PC-9 (cell line): ENCODE measurements at regions not wholly inside any gene's neighbourhood (a gene's known extent, or its start where the extent isn't known, plus 50 kb on each side); places are given as distances from the start of the nearest gene placed in this dataset.

ENCODE experiments used
- EZH2 ChIP-seq: fragments of 200-600 bp; sonication (generic); IDR thresholded peaks from 2 replicates; pipeline ENCODE4 v1.8.0; 2017; ENCODE audit warnings: antibody characterized with exemption, low read depth
- TF ChIP-seq, protein P1 (sequence below): fragments of 200-600 bp; sonication (generic); conservative IDR thresholded peaks from 2 replicates; pipeline ENCODE4 v1.6.1; 2017; ENCODE audit warnings: mixed run types, antibody characterized with exemption, mild to moderate bottlenecking, moderate library complexity

GRCh38 chr6:119671105-119671504 is 321.5 kb upstream of the MAN1A1 start:
- TF ChIP-seq, protein P1, sequence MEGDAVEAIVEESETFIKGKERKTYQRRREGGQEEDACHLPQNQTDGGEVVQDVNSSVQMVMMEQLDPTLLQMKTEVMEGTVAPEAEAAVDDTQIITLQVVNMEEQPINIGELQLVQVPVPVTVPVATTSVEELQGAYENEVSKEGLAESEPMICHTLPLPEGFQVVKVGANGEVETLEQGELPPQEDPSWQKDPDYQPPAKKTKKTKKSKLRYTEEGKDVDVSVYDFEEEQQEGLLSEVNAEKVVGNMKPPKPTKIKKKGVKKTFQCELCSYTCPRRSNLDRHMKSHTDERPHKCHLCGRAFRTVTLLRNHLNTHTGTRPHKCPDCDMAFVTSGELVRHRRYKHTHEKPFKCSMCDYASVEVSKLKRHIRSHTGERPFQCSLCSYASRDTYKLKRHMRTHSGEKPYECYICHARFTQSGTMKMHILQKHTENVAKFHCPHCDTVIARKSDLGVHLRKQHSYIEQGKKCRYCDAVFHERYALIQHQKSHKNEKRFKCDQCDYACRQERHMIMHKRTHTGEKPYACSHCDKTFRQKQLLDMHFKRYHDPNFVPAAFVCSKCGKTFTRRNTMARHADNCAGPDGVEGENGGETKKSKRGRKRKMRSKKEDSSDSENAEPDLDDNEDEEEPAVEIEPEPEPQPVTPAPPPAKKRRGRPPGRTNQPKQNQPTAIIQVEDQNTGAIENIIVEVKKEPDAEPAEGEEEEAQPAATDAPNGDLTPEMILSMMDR = no peak
- no peak for TF ChIP-seq EZH2
